HG03045 (cell line): ENCODE measurements at regions not wholly inside any gene's neighbourhood (a gene's known extent, or its start where the extent isn't known, plus 50 kb on each side); places are given as distances from the start of the nearest gene placed in this dataset.

Experiments used
- ATAC-seq: cut with Tn5 transposase; IDR thresholded peaks from one replicate; pipeline ENCODE4 v1.9.1; 2021; ENCODE audit warnings: mild to moderate bottlenecking, moderate library complexity; ENCODE audit not compliant: unreplicated experiment

GRCh38 chr18:77811503-77811902 is 561.9 kb downstream of the GALR1 start:
- no peak for ATAC-seq

- no peak for ATAC-seq
Observed at GRCh38 chr18:77815666-77816338, 566.2 kb downstream of the GALR1 start.

- no peak for ATAC-seq
Observed at GRCh38 chr18:77818328-77818727, 568.7 kb downstream of the GALR1 start.

DNA sequence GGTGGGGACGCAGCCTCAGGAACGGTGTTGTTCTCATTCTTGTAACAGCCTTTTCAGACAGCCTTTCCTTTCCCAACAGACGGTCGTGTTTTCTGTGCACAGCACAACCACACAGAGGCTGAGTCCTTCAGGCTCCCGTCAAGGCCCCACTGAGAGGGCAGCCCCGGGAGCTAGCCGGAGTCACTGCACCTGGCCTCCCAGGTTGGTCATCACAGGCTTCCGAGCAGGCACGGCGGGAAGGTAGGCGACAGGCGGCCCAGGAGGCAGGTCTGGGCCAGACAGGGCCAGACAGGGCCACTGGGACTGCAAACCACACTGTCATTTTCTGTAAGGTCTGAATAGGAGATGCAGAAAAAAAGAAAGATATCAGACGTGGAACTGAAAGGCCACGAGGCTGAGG is 570.8 kb downstream of the GALR1 start:
- no peak for ATAC-seq

- no peak for ATAC-seq
Observed at GRCh38 chr18:77821892-77822291, 572.2 kb downstream of the GALR1 start.

GRCh38 chr18:77822632-77823031 is 573.0 kb downstream of the GALR1 start:
- no peak for ATAC-seq

DNA sequence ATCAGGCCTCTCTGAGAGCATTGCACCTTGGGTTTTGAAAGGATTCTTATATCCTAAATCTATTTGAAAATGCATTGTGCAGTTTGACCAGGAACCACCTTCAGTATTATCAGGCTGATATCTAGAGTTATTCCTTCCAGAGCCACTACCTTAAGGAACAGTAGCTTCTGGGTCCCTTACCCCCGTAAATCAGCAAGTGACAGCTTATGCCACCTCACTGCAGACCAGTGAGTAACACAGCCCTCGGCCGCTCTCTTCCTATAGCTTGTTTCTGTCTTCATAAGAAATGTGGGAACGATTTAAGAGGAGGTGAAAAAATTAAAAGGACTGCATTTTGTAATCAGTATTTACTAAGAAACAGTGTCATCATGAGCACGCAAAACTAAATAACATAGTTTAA is 584.2 kb downstream of the GALR1 start:
- ATAC-seq = no peak

DNA sequence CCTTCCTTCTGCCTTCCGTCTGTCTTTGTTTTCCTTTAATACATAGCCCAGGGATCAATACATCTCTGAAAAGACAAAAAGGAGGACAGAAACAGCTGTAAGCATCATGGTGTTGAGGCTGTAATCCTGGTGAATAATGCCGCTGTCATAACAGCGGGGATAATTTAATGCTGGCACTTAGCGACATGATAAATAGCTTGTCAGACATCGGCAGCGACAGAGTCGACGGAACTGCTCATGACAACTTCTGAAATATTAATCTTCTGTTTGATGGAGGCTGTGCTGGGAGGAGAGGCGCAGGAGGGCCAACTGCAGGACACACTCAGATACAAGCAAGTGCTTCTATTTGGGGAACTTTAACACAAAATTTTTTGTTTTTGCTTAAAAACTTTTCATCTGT is 602.2 kb downstream of the GALR1 start:
- no peak for ATAC-seq

GRCh38 chr18:77853859-77854258 is 604.2 kb downstream of the GALR1 start:
- no peak for ATAC-seq

DNA sequence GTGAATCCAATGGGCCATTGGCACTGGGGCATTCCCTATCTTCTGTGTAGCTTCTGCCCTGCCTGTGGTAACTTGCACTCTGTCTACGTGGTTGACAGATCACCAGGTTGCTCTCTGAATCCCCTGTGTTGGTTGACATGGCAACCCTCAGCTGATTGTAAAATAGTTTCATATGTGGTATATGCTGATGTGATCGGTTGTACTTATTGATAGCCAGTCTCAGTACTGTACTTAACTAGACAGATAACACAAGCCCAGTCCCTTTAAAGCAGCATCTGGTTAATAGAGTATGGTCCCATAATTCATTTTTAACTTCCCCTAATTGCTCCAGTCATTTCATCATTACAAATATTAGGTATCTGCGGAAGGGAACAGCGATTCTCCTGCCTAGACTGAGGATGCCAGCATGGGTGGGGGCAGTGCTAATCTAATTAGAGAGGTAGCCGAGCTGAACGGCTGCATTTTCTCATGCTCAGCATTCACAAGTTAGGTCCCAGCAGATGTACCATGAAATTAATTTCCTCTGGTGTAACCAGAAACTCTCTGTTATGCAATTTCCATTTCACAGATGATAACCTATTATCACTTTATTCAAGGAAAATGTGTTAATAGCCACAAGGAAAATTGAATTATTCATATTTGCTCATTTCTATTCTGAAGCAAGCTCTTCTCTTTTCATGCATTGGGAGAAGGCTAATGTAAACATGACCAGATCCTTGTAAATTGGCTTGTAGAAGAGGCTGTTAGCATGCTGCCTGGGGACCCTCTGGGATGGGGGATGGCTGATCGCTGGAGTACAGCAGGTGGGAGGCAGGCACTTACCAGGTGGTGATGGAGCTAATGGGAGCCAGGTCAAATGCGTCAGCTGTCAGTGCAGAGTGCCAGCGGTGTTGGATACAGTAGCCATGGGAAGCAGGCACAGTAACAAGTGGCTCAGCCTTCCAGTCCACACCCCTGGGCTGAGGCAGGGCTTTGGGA is 608.3 kb downstream of the GALR1 start:
- no peak for ATAC-seq

DNA sequence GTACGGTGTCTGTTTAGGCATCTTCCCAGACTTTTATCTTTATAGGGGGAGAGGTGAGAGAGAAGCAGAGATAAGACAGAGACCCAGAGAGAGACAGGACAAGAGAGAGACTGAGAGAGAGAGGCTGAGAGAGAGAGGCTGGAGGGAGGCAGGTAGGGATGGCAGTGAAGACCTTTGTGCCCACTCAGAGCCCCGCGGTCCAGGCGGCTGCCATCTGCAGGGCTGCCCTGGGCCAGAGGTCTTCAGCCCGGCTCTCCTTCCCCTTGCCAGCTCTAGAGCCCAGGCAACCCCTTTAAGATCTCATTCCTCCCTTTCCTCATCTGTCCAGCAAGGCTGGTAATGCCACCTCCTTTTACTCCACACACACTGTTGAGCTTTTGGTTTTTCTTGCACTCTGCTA is 610.0 kb downstream of the GALR1 start:
- ATAC-seq = no peak

DNA sequence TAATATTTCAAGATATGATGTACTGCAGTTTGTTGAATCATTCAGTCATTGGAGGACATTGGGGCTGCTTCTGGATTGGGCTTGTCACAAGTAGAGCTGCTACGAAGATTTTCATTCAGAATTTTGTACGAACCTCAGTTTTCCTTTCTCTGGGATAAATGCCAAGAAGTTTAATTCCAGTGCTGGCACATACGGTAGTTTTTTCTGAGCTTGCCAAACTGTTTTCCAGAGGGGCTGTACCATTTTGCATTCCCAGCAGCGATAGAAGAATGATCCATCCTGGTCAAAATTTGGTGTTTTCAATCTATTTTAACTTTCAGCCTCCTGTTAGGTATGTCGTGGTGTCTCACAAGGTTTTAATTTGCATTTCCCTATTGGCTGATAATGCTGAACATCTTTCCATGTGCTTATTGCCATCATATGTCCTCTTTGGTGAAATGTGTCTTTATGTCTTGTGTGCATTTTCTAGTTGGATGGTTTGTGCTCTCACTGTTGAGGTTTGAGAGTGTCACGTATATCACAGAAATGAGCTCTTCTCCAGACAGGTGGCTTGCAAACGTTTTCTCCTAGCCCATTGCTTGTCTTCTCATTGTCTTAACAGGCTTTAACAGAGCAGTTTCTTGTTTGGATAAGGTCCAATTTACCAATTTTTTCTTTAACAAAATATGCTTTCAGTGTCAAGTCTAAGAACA is 612.6 kb downstream of the GALR1 start:
- ATAC-seq = no peak

DNA sequence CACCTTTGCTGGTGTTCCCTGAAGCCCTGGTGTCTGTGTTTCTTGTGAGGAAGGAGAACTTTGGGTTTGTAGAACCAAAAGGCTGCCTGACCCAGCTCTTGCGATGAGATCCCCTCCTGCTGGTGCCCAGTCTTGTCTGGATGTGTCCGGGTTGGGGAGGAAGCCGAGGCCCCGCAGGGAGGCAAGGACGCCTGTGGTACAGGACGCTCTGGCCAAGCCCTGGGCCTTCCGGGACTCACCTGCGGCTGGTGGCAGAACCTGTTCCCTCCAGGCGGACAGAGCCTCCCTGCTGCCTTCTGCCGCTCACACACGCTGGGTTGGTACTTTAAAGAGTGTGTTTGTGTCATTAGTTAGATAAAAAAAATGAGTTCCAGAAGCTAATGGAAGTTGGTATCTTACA is 616.2 kb downstream of the GALR1 start:
- ATAC-seq = no peak

GRCh38 chr18:77866351-77866750 is 616.7 kb downstream of the GALR1 start:
- no peak for ATAC-seq

DNA sequence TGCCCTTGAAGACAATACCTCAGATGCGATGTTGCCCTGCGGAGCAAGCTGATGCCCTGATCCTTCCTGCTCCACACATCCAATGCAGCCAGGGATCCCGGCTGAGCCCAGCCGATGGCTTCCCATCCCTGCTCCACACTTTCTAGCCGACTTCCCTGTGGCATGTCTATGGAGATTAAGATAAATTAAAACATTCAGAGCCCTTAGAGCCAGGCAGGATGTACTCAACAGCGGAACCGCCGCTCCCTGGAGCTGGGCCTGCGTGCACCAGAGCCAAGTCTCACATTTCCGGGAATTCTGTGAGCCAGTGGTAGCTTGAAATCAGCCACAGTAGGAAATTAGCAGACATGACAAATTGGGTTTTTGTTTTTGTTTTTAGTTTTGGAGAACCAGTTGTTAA is 620.6 kb downstream of the GALR1 start:
- no peak for ATAC-seq

DNA sequence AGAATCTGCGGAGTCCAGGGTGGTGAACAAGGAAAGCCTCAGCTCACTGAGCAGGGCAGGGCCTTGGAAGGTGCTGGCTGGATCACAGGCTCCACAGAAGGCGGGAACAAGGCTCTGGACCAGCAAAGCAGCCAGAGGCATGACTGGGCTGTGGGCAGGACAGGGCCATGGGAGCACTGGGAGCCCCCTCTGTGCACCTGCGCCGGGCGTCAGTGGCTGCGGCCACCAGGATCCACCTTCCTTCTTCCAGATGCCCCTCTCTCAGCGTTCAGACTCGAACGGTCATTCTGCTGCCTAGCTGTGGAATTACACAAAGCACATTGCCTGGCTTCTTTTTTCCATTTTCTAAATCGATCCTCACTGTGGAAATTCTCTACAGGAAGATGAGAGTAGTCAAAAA is 621.2 kb downstream of the GALR1 start:
- ATAC-seq = no peak

- no peak for ATAC-seq
Observed at GRCh38 chr18:77872166-77872565, 622.5 kb downstream of the GALR1 start.

DNA sequence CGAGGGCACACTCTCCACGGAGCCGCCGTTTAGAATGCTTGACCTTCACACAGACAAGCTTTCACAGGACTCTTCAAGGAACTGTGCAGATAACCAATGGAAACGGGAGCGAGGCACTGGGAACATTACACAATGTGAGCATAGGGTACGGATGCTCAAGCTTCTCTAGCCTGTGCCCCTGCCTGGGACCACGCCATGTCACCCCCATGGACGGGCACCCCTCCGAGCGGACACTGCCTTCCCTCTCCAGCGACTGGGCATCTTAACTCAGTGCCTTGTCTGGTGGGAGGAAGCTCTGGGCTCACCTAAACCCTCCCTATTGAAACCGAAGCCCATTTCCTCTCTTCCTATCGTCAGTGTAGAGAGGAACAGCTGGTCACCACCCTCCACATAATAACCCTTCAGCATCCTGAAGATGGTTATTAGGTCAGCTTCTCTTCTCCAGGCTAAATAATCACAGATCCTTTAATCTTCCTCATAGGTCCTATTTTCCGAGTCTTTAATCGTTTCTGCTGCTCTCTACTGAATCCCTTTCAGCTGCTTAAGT is 626.7 kb downstream of the GALR1 start:
- no peak for ATAC-seq

GRCh38 chr18:77879829-77880228 is 630.2 kb downstream of the GALR1 start:
- ATAC-seq = no peak

- ATAC-seq = no peak
Observed at GRCh38 chr18:77884454-77884853, 634.8 kb downstream of the GALR1 start.

GRCh38 chr18:77894060-77894459 is 644.4 kb downstream of the GALR1 start:
- no peak for ATAC-seq
